Tibial artery (tissue), 4 donors: ENCODE measurements at regions not wholly inside any gene's neighbourhood (a gene's known extent, or its start where the extent isn't known, plus 50 kb on each side); places are given as distances from the start of the nearest gene placed in this dataset.
"Not testable (repeated sequence)": the region's sequence is repeated elsewhere in the genome, so short reads cannot be mapped to it uniquely, and the experiment has no call there.

Experiments
- DNase-seq, 2 donors: peaks; one replicate each; pipeline ENCODE4 v3.0.0-alpha.2; 2019
- H3K27ac ChIP-seq, 2 donors: fragments of 200-600 bp; sonication (generic) in 1 of 2; 1 replicate in 1 of 2; 2 replicates in 1 of 2; pipeline ENCODE4 v1.5.1; 2018 to 2019; ENCODE audit warnings: mild to moderate bottlenecking in 1 of 2
- H3K27me3 ChIP-seq, 2 donors: fragments of 200-600 bp; sonication (generic) in 1 of 2; one replicate each; pipeline versions ENCODE4 v1.5.1 to v1.6.0; 2016 to 2019
- H3K36me3 ChIP-seq, 3 donors: fragments of 200-600 bp; sonication (generic) in 2 of 3; one replicate each; pipeline ENCODE4 v1.5.1; 2016 to 2019; ENCODE audit warnings: mild to moderate bottlenecking in 2 of 3
- H3K4me1 ChIP-seq, 4 donors: fragments of 200-600 bp; sonication (generic) in 2 of 4; 1 replicate in 3 of 4; 2 replicates in 1 of 4; pipeline ENCODE4 v1.5.1; 2016 to 2019
- H3K4me3 ChIP-seq, 2 donors: fragments of 200-600 bp; sonication (generic) in 1 of 2; 1 replicate in 1 of 2; 2 replicates in 1 of 2; pipeline ENCODE4 v1.5.1; 2018 to 2019; ENCODE audit warnings: mild to moderate bottlenecking in 2 of 2
- H3K9me3 ChIP-seq, 3 donors: fragments of 200-600 bp; sonication (generic) in 1 of 3; one replicate each; pipeline ENCODE4 v1.5.1; 2016 to 2019
- CTCF ChIP-seq, 2 experiments: fragments of 200-600 bp in 1 of 2; fragments of 450-650 bp in 1 of 2; IDR thresholded peaks; one replicate each; pipeline ENCODE4 v1.5.1; 2017 to 2019; ENCODE audit warnings: antibody characterized with exemption in 2 of 2, mild to moderate bottlenecking in 1 of 2, moderate library complexity in 1 of 2
- intact Hi-C: fragments of 100-400 bp; cut with DNase I; formaldehyde crosslinking; loops from one replicate; pipeline ENCODE4 v1.15.0; 2023; ENCODE audit warnings: low total_unique reads

- Histone ChIP-seq H3K4me3 (no peak overlapping the region), H3K9me3 (no peaks in the 10 kb centered on the region), H3K27ac (no peak overlapping the region), H3K4me1 (no peaks in the 10 kb centered on the region), H3K36me3 (no peaks in the 10 kb centered on the region), H3K27me3 (no peaks in the 10 kb centered on the region)
- intact Hi-C loops = no loop called here
- no peak for TF ChIP-seq CTCF (IDR thresholded peaks at IDR 0.05)
- DNase-seq = no peak
These were observed 308.8 kb downstream of the RPIA start for GRCh38 chr2:89000235-89000634.

- H3K36me3 ChIP-seq, DNase-seq, H3K27me3 ChIP-seq, H3K4me3 ChIP-seq, H3K9me3 ChIP-seq, intact Hi-C loops, H3K27ac ChIP-seq, H3K4me1 ChIP-seq: not testable (repeated sequence)
These were observed 312.8 kb downstream of the RPIA start for GRCh38 chr2:89004238-89004637.

- H3K27me3 ChIP-seq, H3K9me3 ChIP-seq, H3K4me1 ChIP-seq, DNase-seq, intact Hi-C loops, H3K4me3 ChIP-seq, H3K36me3 ChIP-seq, H3K27ac ChIP-seq: not testable (repeated sequence)
These were observed 329.1 kb downstream of the RPIA start for GRCh38 chr2:89020566-89020965.

- H3K4me1 ChIP-seq, H3K9me3 ChIP-seq, H3K36me3 ChIP-seq, intact Hi-C loops, DNase-seq, H3K27me3 ChIP-seq, H3K4me3 ChIP-seq, H3K27ac ChIP-seq: not testable (repeated sequence)
These were observed 334.8 kb downstream of the RPIA start for GRCh38 chr2:89026296-89026695.

- H3K4me3 ChIP-seq, DNase-seq, H3K36me3 ChIP-seq, H3K27ac ChIP-seq, H3K4me1 ChIP-seq, intact Hi-C loops, H3K9me3 ChIP-seq, H3K27me3 ChIP-seq: not testable (repeated sequence)
These were observed 335.6 kb downstream of the RPIA start for GRCh38 chr2:89027115-89027514.

- H3K27ac ChIP-seq, H3K27me3 ChIP-seq, H3K36me3 ChIP-seq, intact Hi-C loops, H3K4me3 ChIP-seq, H3K9me3 ChIP-seq, DNase-seq, H3K4me1 ChIP-seq: not testable (repeated sequence)
These were observed 336.1 kb downstream of the RPIA start for GRCh38 chr2:89027536-89027935.

- H3K4me3 ChIP-seq, H3K27me3 ChIP-seq, H3K36me3 ChIP-seq, H3K27ac ChIP-seq, DNase-seq, intact Hi-C loops, H3K9me3 ChIP-seq, H3K4me1 ChIP-seq: not testable (repeated sequence)
These were observed 337.8 kb downstream of the RPIA start for GRCh38 chr2:89029257-89029656.

- intact Hi-C loops, DNase-seq: not testable (repeated sequence)
These were observed 356.9 kb downstream of the RPIA start for GRCh38 chr2:89048138-89049066.

GRCh38 chr2:89058616-89059015 is 367.1 kb downstream of the RPIA start:
- intact Hi-C loops, H3K36me3 ChIP-seq: not testable (repeated sequence)

More at GRCh38 chr2:89048138-89049066, 356.9 kb downstream of the RPIA start:
- not testable (repeated sequence) for H3K9me3 ChIP-seq, H3K27ac ChIP-seq, H3K4me3 ChIP-seq, H3K4me1 ChIP-seq, H3K36me3 ChIP-seq, H3K27me3 ChIP-seq
- TF ChIP-seq CTCF (IDR thresholded peaks at IDR 0.05) = peak; percentile 20 to 41

GRCh38 chr2:89061174-89061573 is 369.7 kb downstream of the RPIA start:
- H3K27ac ChIP-seq, H3K27me3 ChIP-seq, H3K36me3 ChIP-seq, DNase-seq, H3K4me1 ChIP-seq, H3K9me3 ChIP-seq, H3K4me3 ChIP-seq, intact Hi-C loops: not testable (repeated sequence)

More at GRCh38 chr2:89058616-89059015, 367.1 kb downstream of the RPIA start:
- not testable (repeated sequence) for DNase-seq, H3K9me3 ChIP-seq, H3K4me1 ChIP-seq, H3K4me3 ChIP-seq, H3K27me3 ChIP-seq, H3K27ac ChIP-seq

- H3K36me3 ChIP-seq, H3K4me3 ChIP-seq, DNase-seq, H3K4me1 ChIP-seq, H3K27ac ChIP-seq, H3K9me3 ChIP-seq, H3K27me3 ChIP-seq, intact Hi-C loops: not testable (repeated sequence)
These were observed 385.3 kb downstream of the RPIA start for GRCh38 chr2:89076771-89077170.

- H3K27me3 ChIP-seq, DNase-seq, H3K9me3 ChIP-seq, intact Hi-C loops, H3K27ac ChIP-seq, H3K36me3 ChIP-seq, H3K4me1 ChIP-seq, H3K4me3 ChIP-seq: not testable (repeated sequence)
These were observed 401.4 kb downstream of the RPIA start for GRCh38 chr2:89092911-89093310.
